K562 (cell line): ENCODE measurements at regions not wholly inside any gene's neighbourhood (a gene's known extent, or its start where the extent isn't known, plus 50 kb on each side); places are given as distances from the start of the nearest gene placed in this dataset.

Source experiments
- CTCF ChIP-seq, 3 experiments: IDR thresholded peaks in 2 of 3; conservative IDR thresholded peaks in 1 of 3; 2 replicates each; pipeline ENCODE4 v1.5.1; 2011 to 2012; ENCODE audit warnings: low read length in 3 of 3, mild to moderate bottlenecking in 3 of 3, control low read depth in 2 of 3, improper control_type of control experiment in 1 of 3, inconsistent platforms in 1 of 3, low read depth in 1 of 3, mixed read lengths in 1 of 3, moderate library complexity in 1 of 3; ENCODE audit not compliant: insufficient read depth in 2 of 3
- E2F1 ChIP-seq: sonication (generic); formaldehyde crosslinking; IDR thresholded peaks from 2 replicates; pipeline ENCODE4 v1.8.1; 2023; ENCODE audit warnings: mild to moderate bottlenecking, missing genetic modification reagents, moderate library complexity
- EP300 ChIP-seq: IDR thresholded peaks from 2 replicates; pipeline ENCODE4 v1.6.1; 2012; ENCODE audit warnings: low read length, improper control_type of control experiment
- JUND ChIP-seq, 2 experiments: IDR thresholded peaks; 2 replicates in 1 of 2; 3 replicates in 1 of 2; pipeline ENCODE4 v1.6.1; 2011; ENCODE audit warnings: borderline replicate concordance in 2 of 2, low read depth in 2 of 2, low read length in 2 of 2, improper control_type of control experiment in 1 of 2, missing biosample characterization in 1 of 2, missing genetic modification characterization in 1 of 2, missing genetic modification reagents in 1 of 2
- MAX ChIP-seq: sonication (generic); formaldehyde crosslinking; IDR thresholded peaks from 2 replicates; pipeline ENCODE4 v1.9.0; 2022; ENCODE audit warnings: mild to moderate bottlenecking, missing genetic modification reagents
- RAD21 ChIP-seq, 2 experiments: fragments of 250-450 bp in 1 of 2; fragments of 450-650 bp in 1 of 2; sonication (Bioruptor Pico) in 1 of 2; formaldehyde crosslinking in 1 of 2; IDR thresholded peaks in 1 of 2; conservative IDR thresholded peaks in 1 of 2; 2 replicates each; pipeline versions ENCODE4 v1.4.0 to v1.8.0; 2020 to 2022; ENCODE audit warnings: mild to moderate bottlenecking in 2 of 2, moderate library complexity in 1 of 2
- RFX1 ChIP-seq: fragments of 450-650 bp; IDR thresholded peaks from 2 replicates; pipeline ENCODE4 v1.6.1; 2016; ENCODE audit warnings: mild to moderate bottlenecking, moderate library complexity
- TAF1 ChIP-seq: IDR thresholded peaks from 2 replicates; pipeline ENCODE4 v1.6.1; 2011; ENCODE audit warnings: mild to moderate bottlenecking, low read length, moderate library complexity; ENCODE audit not compliant: insufficient read depth, control insufficient read depth, severe bottlenecking; ENCODE audit errors: extremely low read depth
- TCF7 ChIP-seq: sonication (generic); IDR thresholded peaks from 2 replicates; pipeline ENCODE4 v1.6.1; 2016; ENCODE audit warnings: antibody characterized with exemption, borderline replicate concordance
- THRB ChIP-seq: fragments of 450-650 bp; formaldehyde crosslinking; conservative IDR thresholded peaks from 2 replicates; pipeline ENCODE4 v1.4.0; 2022; ENCODE audit warnings: mild to moderate bottlenecking, missing genetic modification characterization
- ZNF780A ChIP-seq: fragments of 250-450 bp; sonication (Bioruptor Pico); IDR thresholded peaks from 2 replicates; pipeline ENCODE4 v1.5.0; 2021; ENCODE audit warnings: mild to moderate bottlenecking

GRCh38 chr13:84927442-84928169 is 871.6 kb downstream of the SLITRK6 start:
- no peak for TF ChIP-seq RFX1
- no peak for TF ChIP-seq TAF1
- no peak for TF ChIP-seq JUND (IDR thresholded peaks at IDR 0.05; ENCODE audit: borderline replicate concordance, low read depth, low read length)
- TF ChIP-seq JUND (tag; IDR thresholded peaks at IDR 0.05; ENCODE audit: borderline replicate concordance, low read depth, low read length), result no peak
- TF ChIP-seq TCF7, result no peak
- no peak for TF ChIP-seq THRB (CRISPR knock-in tag)
- no peak for TF ChIP-seq MAX (CRISPR knock-in tag)
- no peak for TF ChIP-seq RAD21 (CRISPR knock-in tag; conservative IDR thresholded peaks at IDR 0.05 in 1 of 2, IDR thresholded peaks at IDR 0.05 in 1 of 2)
- no peak for TF ChIP-seq CTCF (IDR thresholded peaks at IDR 0.05 in 2 of 3, conservative IDR thresholded peaks at IDR 0.05 in 1 of 3; ENCODE audit: insufficient read depth in 2 of 3, low read depth in 1 of 3, low read length in 3 of 3)
- TF ChIP-seq E2F1 (CRISPR knock-in tag), result no peak
- no peak for TF ChIP-seq EP300
- TF ChIP-seq ZNF780A (CRISPR knock-in tag), result no peak
